GM18870 (cell line): ENCODE measurements at regions not wholly inside any gene's neighbourhood (a gene's known extent, or its start where the extent isn't known, plus 50 kb on each side); places are given as distances from the start of the nearest gene placed in this dataset.
A peak's percentile ranks its signal among the peaks of the same experiment; 100 is the strongest.

Experiments
- ATAC-seq: cut with Tn5 transposase; IDR thresholded peaks from one replicate; pipeline ENCODE4 v1.9.1; 2021; ENCODE audit warnings: moderate library complexity; ENCODE audit not compliant: unreplicated experiment

DNA sequence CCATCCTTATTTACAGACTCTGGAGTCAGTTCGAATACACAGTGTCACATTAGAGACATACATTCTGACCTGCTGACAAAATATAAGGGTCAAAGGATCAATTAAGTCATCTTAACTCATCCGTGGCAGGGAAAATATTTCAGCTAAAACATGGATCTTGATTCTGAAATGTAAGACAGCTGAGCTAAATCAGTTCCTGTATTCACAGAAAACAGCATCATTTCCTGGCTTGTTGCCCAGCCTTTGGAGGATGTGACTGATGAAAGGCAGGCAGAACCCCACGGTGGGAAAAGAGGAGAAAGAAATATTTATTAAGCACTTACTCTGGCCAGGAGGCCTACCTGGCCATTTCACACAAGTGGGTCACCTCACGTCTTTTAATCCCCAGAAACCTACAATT is 101.9 kb downstream of the GAS2L3 start:
- ATAC-seq: no peak

DNA sequence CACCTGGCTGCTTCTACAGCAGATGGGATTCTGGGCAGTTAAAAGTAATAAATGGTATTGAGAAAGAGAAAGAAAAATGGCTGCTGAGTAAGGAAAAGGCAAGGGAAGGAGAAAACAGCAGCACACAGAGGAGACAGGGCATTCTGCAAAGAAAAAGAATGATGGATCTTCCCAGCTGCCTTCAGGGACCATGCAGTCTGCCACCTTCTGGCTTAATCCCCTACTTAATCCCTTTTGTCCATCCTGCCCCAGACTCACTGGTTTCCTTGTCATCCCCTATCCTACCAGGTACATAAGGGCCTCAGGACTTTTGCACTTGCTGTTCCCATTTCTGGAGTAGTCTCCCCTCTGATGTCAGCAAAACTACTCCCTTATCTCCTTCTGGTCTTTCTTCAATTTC is 107.6 kb downstream of the GAS2L3 start:
- ATAC-seq: no peak

DNA sequence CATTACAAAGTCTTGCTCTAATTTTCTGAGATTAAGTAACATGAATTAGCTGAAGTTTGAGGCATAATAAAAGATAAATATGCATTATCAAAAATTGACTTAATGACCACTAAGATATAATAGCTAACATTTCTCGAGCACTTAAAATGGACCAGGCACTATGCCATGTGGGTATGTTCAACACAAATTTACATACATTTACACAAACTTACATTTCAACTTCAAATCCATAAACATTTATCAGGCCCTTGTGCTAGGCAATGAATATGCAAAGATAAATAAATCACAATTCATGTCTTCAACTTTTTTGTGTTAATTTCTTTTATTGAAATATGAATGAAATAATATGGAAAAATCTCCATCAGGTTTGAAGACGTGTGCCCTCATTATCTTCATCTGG is 108.7 kb downstream of the GAS2L3 start:
- ATAC-seq: no peak

DNA sequence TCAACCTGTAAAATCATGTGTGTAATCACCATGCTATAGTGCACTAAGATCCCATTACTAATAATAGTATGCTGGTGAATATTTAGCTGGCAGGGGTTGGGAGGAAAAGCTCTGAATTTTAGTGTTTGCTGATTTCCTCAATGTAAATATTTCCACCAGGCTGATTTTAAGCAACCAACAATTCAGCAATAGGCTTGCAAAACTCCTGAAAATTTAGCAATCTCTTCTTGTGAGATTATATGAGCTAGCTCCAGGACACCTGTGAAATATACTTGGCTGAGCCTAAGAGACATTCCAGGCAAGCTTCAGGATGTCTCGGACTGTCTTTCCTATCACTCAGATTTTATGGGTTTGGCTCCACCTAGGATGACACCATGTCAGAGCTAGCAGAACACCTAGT is 106.9 kb upstream of the ANO4 start:
- no peak for ATAC-seq

DNA sequence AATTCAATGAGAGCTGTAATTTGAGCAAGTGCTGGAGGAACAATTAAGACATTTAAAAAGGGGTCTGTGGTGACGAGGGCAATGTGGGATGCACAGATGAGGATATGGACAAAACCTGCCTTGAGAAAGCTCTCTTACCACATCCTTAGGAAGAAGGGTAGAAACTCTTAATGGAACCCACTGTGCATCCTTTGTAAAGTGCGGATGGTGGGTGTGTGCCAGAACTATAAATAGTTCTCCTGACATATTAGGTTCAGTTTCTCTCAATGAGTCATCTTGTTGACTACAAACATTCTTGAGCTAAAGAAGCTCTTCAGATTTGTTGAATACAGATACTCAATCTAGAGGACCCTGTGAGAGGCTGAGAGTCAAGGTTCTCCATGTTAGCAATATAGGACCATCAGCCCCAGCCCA is 106.1 kb upstream of the ANO4 start:
- no peak for ATAC-seq

DNA sequence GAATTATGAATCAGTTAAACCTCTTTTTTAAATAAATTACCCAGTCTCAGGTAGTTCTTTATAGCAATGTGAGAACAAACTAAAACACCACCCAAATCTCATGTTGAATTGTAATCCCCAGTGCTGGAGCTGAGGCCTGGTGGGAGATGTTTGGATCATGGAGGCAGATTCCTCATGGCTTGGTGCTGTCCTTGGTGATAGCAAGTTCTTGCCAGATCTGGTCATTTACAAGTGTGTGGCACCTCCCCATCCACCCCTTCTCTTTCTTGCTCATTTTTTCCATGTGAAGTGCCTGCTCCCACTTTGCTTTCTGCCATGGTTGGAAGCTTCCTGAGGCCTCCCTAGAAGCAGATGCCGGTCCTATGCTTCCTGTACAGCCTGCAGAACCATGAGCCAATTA is 102.1 kb upstream of the ANO4 start:
- no peak for ATAC-seq

DNA sequence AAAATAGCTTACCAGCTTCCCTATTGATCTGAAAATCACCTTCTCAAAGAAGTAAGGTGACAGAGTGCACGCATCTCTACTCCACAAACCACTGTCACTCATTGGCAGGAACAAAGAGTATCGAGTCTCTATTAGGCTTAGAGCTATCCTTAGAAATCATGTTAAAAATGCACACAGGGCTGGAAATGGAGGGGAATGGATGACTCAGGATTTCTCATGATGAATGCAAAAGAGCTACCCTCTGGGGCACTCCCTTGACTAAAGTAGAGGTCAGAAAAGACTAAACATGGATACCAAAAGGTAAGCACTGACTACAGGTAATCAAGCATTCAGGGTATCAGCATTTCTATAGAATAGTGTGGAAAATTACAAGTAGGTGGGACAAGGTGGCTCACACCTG is 96.1 kb upstream of the ANO4 start:
- ATAC-seq: no peak

DNA sequence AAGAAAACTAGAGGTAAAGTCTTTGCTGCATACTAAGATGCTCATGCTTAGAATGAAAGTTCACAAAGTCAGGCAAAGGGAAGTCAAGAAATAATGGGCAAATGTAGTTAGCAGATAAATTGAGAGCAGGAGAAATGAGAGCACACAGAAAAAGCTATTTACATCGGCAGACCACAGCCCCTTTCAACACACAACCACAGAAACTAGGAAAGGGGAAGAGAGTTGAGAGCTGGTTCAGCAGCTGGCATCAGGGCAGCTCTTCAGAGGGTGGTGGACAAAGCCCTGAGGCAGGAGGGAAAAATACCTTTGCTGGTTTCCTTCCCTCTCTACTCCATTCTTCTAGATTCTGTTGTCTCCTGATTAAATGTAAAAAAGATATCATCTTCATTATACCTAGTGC is 95.4 kb upstream of the ANO4 start:
- ATAC-seq: peak; percentile 64

DNA sequence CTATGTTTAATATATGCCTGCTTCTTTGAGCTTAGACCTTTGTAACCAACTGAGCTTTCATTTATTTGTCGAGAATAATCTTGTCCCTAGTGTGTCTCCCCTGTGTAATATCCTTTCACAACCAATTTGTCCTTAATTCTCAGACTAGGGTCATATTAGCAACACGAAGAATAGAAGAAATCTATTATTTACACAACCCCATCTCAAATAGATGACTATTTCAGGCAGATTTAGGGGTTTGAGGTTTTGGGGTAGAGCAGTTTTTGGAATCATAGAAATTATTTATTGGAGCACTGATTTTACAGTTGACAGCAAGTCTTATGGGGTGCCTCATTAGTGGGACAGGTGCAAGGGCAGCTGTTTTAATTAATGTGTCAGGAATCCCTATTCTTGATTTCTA is 91.2 kb upstream of the ANO4 start:
- ATAC-seq: no peak

DNA sequence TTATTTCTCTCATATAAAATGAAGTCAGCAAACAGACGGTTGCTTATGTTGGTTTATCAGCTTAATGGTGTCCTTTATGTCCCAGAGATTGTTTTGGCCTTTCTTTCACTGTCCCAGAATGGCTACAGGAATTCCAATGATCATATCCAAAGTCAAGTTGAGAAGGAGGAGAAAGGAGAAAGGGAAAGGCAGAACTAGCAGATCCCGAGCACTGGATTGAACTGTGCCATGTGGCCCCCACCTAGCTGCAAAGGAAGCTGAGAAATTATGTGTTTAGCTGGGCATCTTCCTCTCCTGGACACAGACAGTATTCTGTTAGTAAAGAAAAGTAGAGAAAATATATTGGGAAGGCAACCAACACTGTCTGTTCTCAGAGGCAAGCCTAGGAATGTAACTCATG is 90.7 kb upstream of the ANO4 start:
- no peak for ATAC-seq

DNA sequence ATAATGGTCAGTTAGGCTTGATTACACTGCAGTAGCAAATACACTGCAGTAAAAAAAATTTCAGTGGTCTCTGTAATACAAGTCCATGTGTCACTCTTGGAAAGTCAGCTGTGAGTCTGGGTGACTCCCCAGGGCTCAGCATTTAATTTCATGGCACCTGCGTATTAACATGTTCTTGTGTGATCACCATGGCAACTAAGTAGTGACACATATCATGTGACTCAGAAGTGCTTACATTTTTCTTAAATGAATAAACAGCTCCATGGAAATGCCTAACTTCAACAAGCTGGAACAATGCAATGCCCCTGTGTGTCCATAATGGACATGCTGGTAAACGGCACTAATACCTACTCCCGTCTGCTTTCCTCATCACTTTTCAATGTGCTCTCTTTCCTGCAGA is 88.5 kb upstream of the ANO4 start:
- ATAC-seq: no peak

DNA sequence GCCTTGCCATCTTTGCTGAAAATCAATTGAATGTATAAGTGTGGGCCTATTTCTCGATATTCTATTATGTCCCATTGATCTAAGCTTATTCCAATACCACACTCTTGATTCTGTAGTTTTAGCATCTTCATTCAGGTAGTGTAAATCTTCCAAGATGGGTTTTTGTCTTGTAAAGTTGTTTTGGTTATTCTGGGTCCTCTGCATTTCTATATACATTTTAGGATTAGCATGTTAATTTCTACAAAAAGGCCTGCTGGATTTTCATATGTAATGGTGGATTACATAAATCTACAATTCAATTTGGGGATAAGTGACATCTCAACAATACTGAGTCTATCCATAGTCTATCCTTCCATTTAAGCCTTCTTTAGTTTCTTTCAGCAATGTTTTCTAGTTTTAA is 86.0 kb upstream of the ANO4 start:
- no peak for ATAC-seq

DNA sequence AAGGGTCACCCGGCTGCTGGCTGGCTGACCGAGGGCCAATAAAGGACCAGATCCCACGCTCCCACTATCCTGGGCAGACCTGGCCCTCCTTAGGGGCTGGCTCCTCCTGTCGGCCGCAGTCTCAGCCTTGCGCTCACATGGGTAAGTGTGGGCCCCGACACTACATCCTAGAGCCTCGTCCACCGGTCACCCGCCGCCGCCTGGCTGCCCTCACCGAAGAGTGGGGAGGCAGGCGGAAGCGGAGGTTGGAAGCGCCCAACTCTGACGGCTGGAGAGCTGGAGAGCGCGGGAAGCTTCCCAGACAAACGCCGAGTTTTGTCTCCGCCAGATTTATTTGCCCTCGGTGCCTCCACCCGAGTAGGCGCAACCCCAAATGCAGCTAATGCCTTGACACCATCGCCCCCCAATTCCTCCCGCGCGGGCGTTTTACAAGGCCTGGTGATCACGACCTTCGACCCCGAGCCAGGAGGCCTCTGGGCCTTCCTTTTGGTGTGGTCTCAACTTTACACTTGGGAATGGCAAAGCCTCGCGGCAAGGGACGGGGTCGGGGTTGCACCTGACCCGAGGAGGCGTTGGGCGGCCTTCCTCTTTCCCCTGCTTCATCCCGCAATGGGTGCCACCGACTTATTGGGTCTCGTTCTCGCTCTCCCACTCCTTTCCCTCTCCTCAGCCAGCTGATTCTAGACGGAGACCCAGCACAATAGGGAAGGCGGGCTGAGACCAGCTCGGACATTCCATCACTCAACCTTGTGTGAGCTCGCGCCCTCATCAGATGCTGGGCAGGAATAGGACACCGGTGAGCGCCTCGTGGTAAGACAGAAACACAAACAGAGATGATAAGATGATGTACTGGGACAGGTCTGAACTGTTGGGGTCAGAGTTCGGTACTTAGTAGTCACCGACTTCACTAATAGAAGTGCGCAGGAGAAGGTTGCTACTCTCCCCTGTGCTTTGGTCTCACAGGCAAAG is 78.3 kb upstream of the ANO4 start:
- ATAC-seq: no peak

DNA sequence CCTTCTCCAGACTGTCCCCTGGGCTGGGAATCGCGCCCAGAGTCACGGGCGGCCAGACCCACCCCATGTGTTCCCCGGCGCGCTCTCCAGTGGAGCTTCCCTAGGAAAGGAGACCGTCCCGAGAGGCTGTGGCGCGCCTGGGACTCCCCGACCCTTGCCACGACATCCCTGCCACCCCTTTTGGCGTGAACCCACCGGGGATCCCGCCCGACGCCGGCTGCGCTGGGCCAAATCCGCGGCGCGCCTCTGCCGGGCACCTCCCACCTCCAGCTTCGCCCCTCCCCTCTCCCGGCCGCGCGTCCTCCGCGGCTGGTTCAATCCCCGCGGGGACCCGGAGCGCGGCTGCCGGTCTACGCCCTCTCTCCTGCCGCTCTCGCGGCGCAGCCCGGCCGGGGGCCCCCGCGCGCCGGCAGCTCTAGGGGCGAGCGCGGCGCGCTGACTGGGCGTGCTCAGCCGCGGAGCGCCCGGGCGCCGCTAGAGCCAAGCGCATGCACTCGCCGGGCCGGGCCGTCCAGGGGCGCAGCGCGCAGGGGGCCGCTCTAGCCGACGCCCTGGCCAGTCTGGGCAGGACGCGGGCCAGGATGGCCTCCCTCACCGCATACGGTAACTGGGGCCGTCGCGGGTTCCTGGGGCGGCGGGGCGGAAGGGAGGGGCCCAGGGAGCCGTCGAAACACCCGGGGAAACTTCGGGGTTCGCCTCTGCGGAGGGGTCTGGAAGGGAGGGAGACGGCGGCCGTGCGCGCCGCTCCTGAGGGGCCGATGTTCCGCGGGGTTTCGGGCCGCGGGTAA is 77.4 kb upstream of the ANO4 start:
- ATAC-seq: no peak

DNA sequence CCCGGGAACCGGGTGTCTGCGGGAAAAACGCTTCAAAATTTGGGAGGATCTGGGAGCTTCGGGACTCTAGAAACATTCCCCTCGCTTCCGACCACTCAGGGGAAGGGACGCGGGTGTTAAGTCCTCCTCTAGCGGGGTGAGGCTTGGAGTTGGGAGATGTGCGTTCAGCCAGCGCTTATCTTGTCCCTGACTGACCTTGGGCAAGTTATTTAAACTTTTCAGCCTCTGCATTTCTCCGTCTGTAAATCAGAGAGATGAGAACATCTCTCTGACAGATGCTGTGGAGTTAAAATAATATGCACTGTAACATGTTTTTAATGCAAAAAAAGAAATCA is 76.9 kb upstream of the ANO4 start:
- no peak for ATAC-seq

DNA sequence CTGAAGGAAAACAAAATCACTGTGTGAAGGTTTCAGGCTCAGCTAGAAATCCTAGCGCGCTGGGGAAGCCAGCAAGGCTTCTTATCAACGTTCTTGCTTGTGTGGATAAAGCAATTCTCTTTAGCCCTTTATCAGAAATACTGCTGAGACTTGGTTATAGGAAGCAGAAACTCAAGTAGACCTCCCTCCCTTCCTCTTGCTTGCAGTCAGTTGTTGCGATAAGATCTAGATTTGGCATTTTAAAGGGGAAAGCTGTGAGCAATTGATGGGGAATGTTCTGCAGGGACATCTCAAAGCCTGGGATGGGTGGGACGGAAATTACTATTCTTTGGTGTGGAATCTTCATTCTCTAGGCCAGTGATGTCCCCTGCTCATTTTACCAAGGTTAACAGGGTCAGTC is 76.4 kb upstream of the ANO4 start:
- ATAC-seq: no peak

DNA sequence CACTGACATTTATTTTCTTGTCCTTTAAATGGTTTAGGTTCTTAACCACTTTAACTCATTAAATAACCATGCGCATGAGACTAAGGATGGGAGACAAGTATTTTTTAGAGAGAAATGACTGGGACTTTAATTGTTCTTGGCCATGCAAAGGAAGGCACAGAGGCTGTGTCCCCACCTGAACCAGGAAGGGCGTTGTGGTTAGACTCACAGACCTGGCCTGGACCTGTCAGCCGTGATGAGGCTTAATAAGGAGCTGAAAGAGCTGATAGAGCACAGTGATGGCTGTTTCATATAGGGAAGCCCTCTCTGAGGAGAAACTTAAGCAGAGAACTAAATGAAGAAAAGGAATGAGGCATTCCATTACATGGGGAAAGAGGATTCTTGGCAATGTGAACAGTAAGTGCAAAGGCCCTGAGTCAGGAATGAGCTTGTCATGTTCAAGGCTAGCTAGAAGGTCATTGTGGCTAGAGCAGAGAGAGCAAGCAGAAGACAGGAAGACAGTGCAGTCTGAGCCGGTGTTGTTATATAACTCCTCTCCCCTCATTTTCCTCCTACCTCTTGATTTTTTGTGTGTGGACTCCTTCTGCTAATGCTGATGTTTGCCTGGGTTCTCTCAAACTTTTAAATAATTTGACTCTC is 74.4 kb upstream of the ANO4 start:
- ATAC-seq: no peak

DNA sequence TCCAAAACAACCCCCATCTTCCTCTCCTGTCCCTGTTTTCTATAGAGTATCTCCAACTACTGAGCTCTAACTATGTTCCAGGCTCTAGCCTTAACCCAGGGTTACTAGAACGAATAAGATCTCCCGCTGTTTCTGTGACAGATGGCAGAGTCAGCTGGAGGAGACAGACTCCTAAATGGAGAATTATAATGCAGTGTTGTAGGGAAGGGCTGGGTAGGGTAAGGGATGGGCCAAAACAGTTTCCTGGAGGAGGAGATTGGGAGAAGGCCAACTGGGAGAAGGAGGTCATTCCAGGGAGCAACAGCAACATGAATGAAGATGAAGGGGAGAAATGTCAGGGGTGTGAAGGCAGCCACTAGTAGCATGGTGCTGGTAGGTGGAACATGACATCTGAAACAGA is 73.4 kb upstream of the ANO4 start:
- ATAC-seq: no peak

DNA sequence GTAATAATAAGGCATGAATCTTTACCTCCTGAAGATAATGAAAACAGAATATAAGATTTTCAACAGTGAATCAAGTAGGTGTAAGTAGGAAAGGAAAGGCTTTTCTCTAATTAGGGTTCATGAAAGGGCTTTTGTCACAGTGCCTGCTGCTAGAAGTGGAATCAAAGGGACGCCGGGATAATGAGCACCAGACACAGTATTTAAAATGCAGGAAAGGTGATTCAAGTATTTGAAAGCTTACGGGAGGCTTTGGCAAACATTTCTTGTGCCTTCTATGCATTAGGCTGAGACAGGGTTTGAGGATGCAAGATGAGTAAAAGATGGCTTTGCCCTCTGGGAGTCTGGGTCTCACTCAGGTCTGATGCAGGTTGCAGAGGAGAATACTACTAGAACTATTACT is 70.5 kb upstream of the ANO4 start:
- no peak for ATAC-seq

DNA sequence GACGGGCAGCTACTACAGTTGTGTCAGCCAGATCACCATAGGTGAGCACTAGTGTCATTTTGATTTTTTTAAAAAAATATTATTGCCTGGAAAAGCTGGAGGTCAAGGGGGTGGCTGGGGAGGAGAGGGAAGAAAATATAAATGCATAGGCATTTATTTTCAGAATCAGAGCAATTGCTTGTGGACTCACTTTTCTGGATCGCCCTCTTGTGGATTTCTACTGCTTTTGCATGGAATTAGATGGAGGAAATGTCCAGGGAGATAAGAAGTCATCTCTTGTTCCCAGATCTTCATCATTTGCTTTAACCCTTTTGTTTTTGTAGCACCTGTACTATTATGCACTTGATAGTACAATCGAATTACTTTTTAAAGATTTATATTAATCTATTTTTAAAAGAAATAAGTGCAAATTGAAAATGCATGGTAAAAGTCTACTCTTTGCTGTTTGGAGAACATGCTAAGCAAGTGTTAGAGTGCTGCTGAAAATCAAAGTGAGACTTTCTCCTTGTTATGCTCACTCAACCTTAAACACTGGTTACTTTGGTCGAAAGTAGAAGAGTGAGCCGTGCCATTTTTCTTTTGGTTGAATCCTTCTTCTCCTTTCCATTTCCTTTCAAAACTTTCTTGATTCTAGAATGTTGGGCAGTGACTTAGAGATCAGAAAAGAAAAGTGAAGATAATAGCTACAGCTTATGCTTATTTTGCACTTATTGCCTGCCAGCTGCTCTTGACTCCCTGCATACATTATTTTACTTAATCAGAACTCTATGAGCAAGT is 60.6 kb upstream of the ANO4 start:
- ATAC-seq: peak; percentile 74

DNA sequence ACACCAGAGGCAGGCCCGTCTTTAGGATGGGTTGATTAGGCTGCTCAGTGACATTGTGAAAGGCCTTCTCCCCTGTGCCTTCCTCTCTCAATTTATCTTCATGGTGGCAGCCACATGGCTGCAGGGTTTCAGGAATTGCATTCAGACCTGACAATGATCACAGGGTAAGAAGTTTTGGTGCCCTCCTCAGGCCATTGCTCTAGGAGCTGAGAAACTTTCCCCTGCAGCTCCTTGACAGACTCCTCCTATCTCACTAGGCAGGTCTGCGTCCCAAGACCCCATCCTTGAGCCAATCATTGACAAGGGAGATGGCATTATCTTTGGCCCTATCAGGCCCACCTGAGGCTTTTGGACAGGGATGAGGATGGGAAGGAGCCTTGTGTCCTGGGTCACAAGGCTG is 57.4 kb upstream of the ANO4 start:
- ATAC-seq: no peak
